ENCODE measurements at regions not wholly inside any gene's neighbourhood (a gene's known extent, or its start where the extent isn't known, plus 50 kb on each side); places are given as distances from the start of the nearest gene placed in this dataset.

- TF ChIP-seq GTF3C2 (IDR thresholded peaks at IDR 0.05; ENCODE audit: borderline replicate concordance, extremely low read depth, insufficient read length) (no peak), CBFB (CRISPR knock-in tag; IDR thresholded peaks at IDR 0.05) (no peak), HNRNPH1 (optimal IDR thresholded peaks at IDR 0.05; ENCODE audit: low read depth, low read length) (no peak), DIDO1 (tag; IDR thresholded peaks at IDR 0.05; ENCODE audit: low read depth) (no peak), SMARCA5 (IDR thresholded peaks at IDR 0.05) (peak; percentile 43; the same call in 1 of the 2 replicates), KDM1A (IDR thresholded peaks at IDR 0.05) (peak; percentile 42 to 56; a peak in 2 of 4 replicates), ZNF121 (CRISPR knock-in tag; conservative IDR thresholded peaks at IDR 0.05) (no peak), YY1 (IDR thresholded peaks at IDR 0.05; ENCODE audit: borderline replicate concordance in 1 of 3, control insufficient read depth in 1 of 3, extremely low read depth in 1 of 3, insufficient read depth in 3 of 3, insufficient read length in 1 of 3, insufficient replicate concordance in 2 of 3, low read depth in 1 of 3, low read length in 2 of 3) (no peak), MEIS2 (IDR thresholded peaks at IDR 0.05; ENCODE audit: partially characterized antibody) (peak; percentile 42), FUS (optimal IDR thresholded peaks at IDR 0.05; ENCODE audit: low read depth, low read length) (no peak), CTCF (IDR thresholded peaks at IDR 0.05 in 2 of 3, conservative IDR thresholded peaks at IDR 0.05 in 1 of 3; ENCODE audit: insufficient read depth in 2 of 3, low read depth in 1 of 3, low read length in 3 of 3) (no peak), SIRT6 (IDR thresholded peaks at IDR 0.05; ENCODE audit: low read depth, low read length) (no peak), EGR1 (conservative IDR thresholded peaks at IDR 0.05) (no peak), ZNF133 (CRISPR knock-in tag; IDR thresholded peaks at IDR 0.05) (no peak), CEBPG (CRISPR knock-in tag; IDR thresholded peaks at IDR 0.05) (no peak), CEBPG (tag; conservative IDR thresholded peaks at IDR 0.05 in 1 of 2, IDR thresholded peaks at IDR 0.05 in 1 of 2) (peak in 1 of 2 experiments; percentile 70; a peak in 2 of 4 replicates), NKRF (IDR thresholded peaks at IDR 0.05; ENCODE audit: borderline replicate concordance) (no peak), ZFP1 (CRISPR knock-in tag; IDR thresholded peaks at IDR 0.05) (no peak), TRIM28 (IDR thresholded peaks at IDR 0.05) (no peak), L3MBTL2 (IDR thresholded peaks at IDR 0.05) (0 out of 2 replicates have a peak, but pooled peaks have one; percentile 15), ZKSCAN3 (CRISPR knock-in tag; IDR thresholded peaks at IDR 0.05) (no peak)
Observed at GRCh38 chr1:244920911-244921761, 56.8 kb upstream of the HNRNPU start (continued).

Data from K562 (cell line).